Endothelial cell of umbilical vein (primary cell): ENCODE measurements at regions not wholly inside any gene's neighbourhood (a gene's known extent, or its start where the extent isn't known, plus 50 kb on each side); places are given as distances from the start of the nearest gene placed in this dataset.

Experiments
- BruUV-seq: library from RNA; stranded (reverse); fragments of 400-500 nt; replicated peaks from 2 replicates; lab custom pipeline; 2021; lab: Mats Ljungman, UMichigan
- CTCF ChIA-PET: fragments of 300-600, 350-600 bp; sonication (Branson Sonifier 250); formaldehyde crosslinking; loops from one replicate; lab custom pipeline; 2021; ENCODE audit warnings: antibody characterized with exemption, inconsistent platforms; lab: Charles Lee
- POLR2A ChIA-PET: fragments of 300-600, 350-600 bp; sonication (Branson Sonifier 250); formaldehyde crosslinking; loops from one replicate; lab custom pipeline; 2021; ENCODE audit warnings: antibody characterized with exemption, inconsistent platforms; lab: Charles Lee
- DNase-seq: peaks from one replicate; pipeline ENCODE4 v3.0.0-alpha.2; 2011; ENCODE audit warnings: low read depth, low spot score
- FAIRE-seq: peaks from 2 replicates; lab custom pipeline; 2011; peaks lifted over from hg19 to GRCh38; lab: Jason Lieb, UNC
- H2AFZ ChIP-seq: 2 replicates; pipeline ENCODE4 v1.6.0; 2012; ENCODE audit warnings: low read depth, low read length, control low read depth, inconsistent platforms
- H3K27ac ChIP-seq: 2 replicates; pipeline ENCODE4 v1.5.1; 2011; ENCODE audit warnings: low read depth, mild to moderate bottlenecking, control low read depth, low read length, moderate library complexity; ENCODE audit not compliant: insufficient read depth
- H3K27me3 ChIP-seq, 2 experiments: 2 replicates each; pipeline versions ENCODE4 v1.6.0 to v1.6.1; 2011; ENCODE audit warnings: low read length in 2 of 2, mixed read lengths in 1 of 2; ENCODE audit not compliant: control insufficient read depth in 2 of 2, insufficient read depth in 2 of 2
- H3K36me3 ChIP-seq, 2 experiments: 2 replicates in 1 of 2; 3 replicates in 1 of 2; pipeline ENCODE4 v1.5.1; 2011; ENCODE audit warnings: low read length in 2 of 2, mild to moderate bottlenecking in 1 of 2, moderate library complexity in 1 of 2; ENCODE audit not compliant: control insufficient read depth in 2 of 2, insufficient read depth in 2 of 2; ENCODE audit errors: extremely low read depth in 1 of 2
- H3K4me1 ChIP-seq: 3 replicates; pipeline ENCODE4 v1.5.1; 2011; ENCODE audit warnings: mild to moderate bottlenecking, low read length; ENCODE audit not compliant: control insufficient read depth, insufficient read depth; ENCODE audit errors: extremely low read depth
- H3K4me2 ChIP-seq: 2 replicates; pipeline ENCODE4 v1.6.1; 2011; ENCODE audit warnings: low read length, control low read depth, mixed read lengths; ENCODE audit not compliant: insufficient read depth
- H3K4me3 ChIP-seq, 3 experiments: fragments of 200-600 bp in 1 of 3; sonication (generic), shearing (Covaris generic) in 1 of 3; replicated peaks in 1 of 3; 2 replicates each; pipeline ENCODE4 v1.5.1; 2011 to 2016; ENCODE audit warnings: control low read depth in 3 of 3, low read length in 3 of 3, mild to moderate bottlenecking in 2 of 3, inconsistent platforms in 1 of 3, low read depth in 1 of 3, moderate library complexity in 1 of 3; ENCODE audit not compliant: insufficient read depth in 1 of 3
- H3K79me2 ChIP-seq: 2 replicates; pipeline ENCODE4 v1.6.0; 2012; ENCODE audit warnings: low read length, inconsistent platforms; ENCODE audit not compliant: control insufficient read depth, insufficient read depth
- H3K9ac ChIP-seq: replicated peaks from 2 replicates; pipeline ENCODE3; 2011; ENCODE audit warnings: low read length, control low read depth; ENCODE audit not compliant: insufficient read depth; ENCODE audit errors: extremely low read depth
- H3K9me1 ChIP-seq: replicated peaks from 3 replicates; pipeline ENCODE4 v1.6.0; 2011; ENCODE audit warnings: mild to moderate bottlenecking, low read length; ENCODE audit not compliant: control insufficient read depth, insufficient read depth; ENCODE audit errors: extremely low read depth
- H3K9me3 ChIP-seq: replicated peaks from 2 replicates; pipeline ENCODE4 v1.5.1; 2012; ENCODE audit warnings: low read length, inconsistent platforms; ENCODE audit not compliant: control insufficient read depth, insufficient read depth
- H4K20me1 ChIP-seq: replicated peaks from 2 replicates; pipeline ENCODE3; 2011; ENCODE audit warnings: mild to moderate bottlenecking, low read length; ENCODE audit not compliant: control insufficient read depth, insufficient read depth; ENCODE audit errors: extremely low read depth
- CTCF ChIP-seq, 2 donors: IDR thresholded peaks; 1 replicate in 1 of 2; 2 replicates in 1 of 2; pipeline ENCODE4 v1.5.1; 2011; ENCODE audit warnings: low read length in 2 of 2, mild to moderate bottlenecking in 2 of 2, moderate library complexity in 2 of 2, control low read depth in 1 of 2, inconsistent platforms in 1 of 2, low read depth in 1 of 2; ENCODE audit not compliant: insufficient read depth in 1 of 2; ENCODE audit errors: extremely low read depth in 1 of 2
- EZH2 ChIP-seq: IDR thresholded peaks from 2 replicates; pipeline ENCODE4 v1.6.1; 2012; ENCODE audit warnings: borderline replicate concordance, low read depth, mild to moderate bottlenecking, moderate library complexity, low read length, inconsistent platforms; ENCODE audit not compliant: severe bottlenecking
- FOS ChIP-seq: IDR thresholded peaks from 2 replicates; pipeline ENCODE4 v1.6.1; 2011; ENCODE audit warnings: mild to moderate bottlenecking, low read length, moderate library complexity, borderline replicate concordance; ENCODE audit not compliant: insufficient read depth
- GATA2 ChIP-seq: IDR thresholded peaks from 2 replicates; pipeline ENCODE4 v1.7.0; 2011; ENCODE audit warnings: low read depth, mild to moderate bottlenecking, moderate library complexity, mixed read lengths, low read length; ENCODE audit not compliant: insufficient read length, insufficient read depth
- JUN ChIP-seq: IDR thresholded peaks from 2 replicates; pipeline ENCODE4 v1.6.1; 2011; ENCODE audit warnings: borderline replicate concordance, low read depth; ENCODE audit not compliant: insufficient read length, insufficient read depth
- MAX ChIP-seq: IDR thresholded peaks from 2 replicates; pipeline ENCODE4 v1.6.1; 2011; ENCODE audit not compliant: insufficient read depth, insufficient read length
- MYC ChIP-seq: IDR thresholded peaks from one replicate; pipeline ENCODE4 v1.6.1; 2011; ENCODE audit warnings: mild to moderate bottlenecking, low read depth, low read length
- POLR2A ChIP-seq: IDR thresholded peaks from 2 replicates; pipeline ENCODE4 v1.6.1; 2012; ENCODE audit warnings: low read depth, mild to moderate bottlenecking, control low read depth, low read length
- POLR2AphosphoS5 ChIP-seq: IDR thresholded peaks from 2 replicates; pipeline ENCODE4 v1.6.1; 2012; ENCODE audit warnings: low read depth, mild to moderate bottlenecking, control low read depth, low read length, moderate library complexity; ENCODE audit not compliant: insufficient read depth
- dilution Hi-C: fragments of 300-500 bp; cut with MboI; formaldehyde crosslinking; loops from one replicate; pipeline ENCODE4 v1.15.0; 2019; ENCODE audit warnings: low sequenced_read_pairs; ENCODE audit not compliant: extremely low pct_ligation_motif_present
- intact Hi-C: fragments of 100-400 bp; cut with micrococcal nuclease; formaldehyde crosslinking; loops from one replicate; pipeline ENCODE4 v1.10.0; 2022

GRCh38 chr11:8775734-8776133, 93.1 kb downstream of the RPL27A start:
- Histone ChIP-seq H3K9me3 (no peaks in the 10 kb centered on the region), H3K79me2 (no peaks in the 10 kb centered on the region), H3K27ac (no peak overlapping the region), H3K4me3 (no peak overlapping the region), H3K4me2 (no peak overlapping the region), H3K36me3 (no peaks in the 10 kb centered on the region), H3K27me3 (no peaks in the 10 kb centered on the region), H4K20me1 (no peaks in the 10 kb centered on the region), H3K9me1 (no peaks in the 10 kb centered on the region), H2AFZ (no peak overlapping the region), H3K4me1 (peaks cover 4% of the 10 kb centered on the region), H3K9ac (no peak overlapping the region)
- CTCF ChIA-PET: interaction anchor here (1.0 to 1.1 kb wide), 2 partner anchors 14 to 26 kb away, joined by 3 read pairs; no protein-coding TSS in a partner anchor
- intact Hi-C loops: no loop called here
- FAIRE-seq (no peak), DNase-seq (no peak)
- TF ChIP-seq GATA2 (no peak), FOS (no peak), POLR2A (no peak), CTCF (IDR thresholded peaks at IDR 0.05; ENCODE audit: extremely low read depth in 1 of 2, insufficient read depth in 1 of 2, low read depth in 1 of 2, low read length in 2 of 2) (no peak), MYC (no peak), POLR2AphosphoS5 (no peak), MAX (no peak), JUN (no peak), EZH2 (no peak)
- dilution Hi-C loops: no loop called here
- no TSS peak for BruUV-seq
- POLR2A ChIA-PET: no interaction called here
